ENCODE measurements at regions not wholly inside any gene's neighbourhood (a gene's known extent, or its start where the extent isn't known, plus 50 kb on each side); places are given as distances from the start of the nearest gene placed in this dataset.

DNA sequence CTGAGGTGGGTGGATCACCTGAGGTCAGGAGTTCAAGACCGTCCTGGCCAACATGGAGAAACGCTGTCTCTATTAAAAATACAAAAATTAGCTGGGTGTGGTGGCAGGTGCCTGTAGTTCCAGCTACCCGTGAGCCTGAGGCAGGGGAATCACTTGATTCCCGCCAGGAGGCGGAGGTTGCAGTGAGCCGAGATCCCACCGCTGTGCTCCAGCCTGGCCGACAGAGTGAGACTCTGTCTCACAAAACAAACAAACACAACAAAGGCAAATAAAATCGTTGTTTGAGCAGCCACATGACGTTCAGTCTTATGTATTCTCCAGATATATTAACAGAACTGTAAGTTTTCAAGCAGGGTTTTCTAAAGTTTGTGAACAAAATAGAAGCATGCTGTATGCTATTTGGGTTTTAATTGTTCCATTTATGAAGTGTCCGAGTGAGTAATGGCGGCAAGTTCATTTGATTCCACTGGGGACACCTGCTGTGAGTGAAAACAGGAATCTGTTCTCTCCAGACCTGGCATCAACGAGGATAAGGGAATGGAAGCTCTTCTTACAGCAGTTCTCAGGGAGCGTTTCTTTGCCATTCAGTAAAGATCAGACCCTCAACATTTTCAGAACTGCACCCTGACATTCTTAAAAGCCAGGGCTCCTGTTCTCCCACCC, 122.5 kb upstream of the PITRM1 start:
- Histone ChIP-seq H3K27me3 (no peaks in the 10 kb centered on the region), H3K4me3 (no peak overlapping the region), H3K27ac (no peak overlapping the region), H3K4me2 (no peak overlapping the region), H4K20me1 (no peaks in the 10 kb centered on the region), H3K9me3 (no peaks in the 10 kb centered on the region), H3K36me3 (no peaks in the 10 kb centered on the region), H3K4me1 (no peaks in the 10 kb centered on the region), H3K9ac (no peak overlapping the region)
- TF ChIP-seq Cebpa-rat (IDR thresholded peaks at IDR 0.05), result no peak

DNA sequence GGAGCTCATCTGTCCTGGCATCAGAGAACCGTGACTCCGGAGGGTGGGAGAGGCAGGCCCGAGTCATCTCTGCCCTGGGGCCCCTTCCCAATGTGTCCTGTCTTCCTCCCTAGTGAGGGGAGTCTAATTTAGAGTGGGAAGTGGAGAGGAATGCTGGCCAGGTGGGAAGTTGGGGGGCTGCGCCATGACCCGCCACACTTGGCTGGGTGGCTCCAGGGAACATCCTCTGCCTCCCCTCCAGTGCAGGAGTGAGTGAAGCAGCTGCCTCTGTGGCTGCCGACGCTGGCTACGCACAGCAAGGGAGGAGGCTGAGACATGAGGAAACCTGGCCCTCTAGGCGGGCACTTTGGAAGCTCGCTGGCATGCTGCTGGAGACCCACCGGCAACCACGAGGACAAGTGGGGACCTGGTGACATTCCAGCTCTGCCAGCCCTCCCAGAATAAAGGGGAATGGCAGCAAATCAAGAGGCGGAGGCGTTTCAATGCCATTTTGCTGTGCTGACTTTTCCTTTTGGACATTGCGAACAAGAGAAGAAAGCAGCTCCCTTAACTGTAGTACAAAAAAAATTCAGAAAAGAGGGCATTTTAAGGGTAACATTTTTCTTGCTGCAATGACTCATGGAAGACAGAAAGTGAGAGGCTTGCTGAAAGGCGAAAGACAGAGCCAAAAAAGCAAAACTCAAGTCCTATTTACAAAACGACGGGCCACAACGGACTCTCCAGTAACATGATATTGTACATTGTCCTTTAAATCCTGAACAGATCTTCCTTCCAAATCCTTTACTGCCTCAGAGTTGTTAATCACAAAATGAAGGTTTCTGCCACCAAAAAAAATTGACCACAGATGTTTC, 121.2 kb upstream of the PITRM1 start:
- H3K4me1 ChIP-seq, result no peaks in the 10 kb centered on the region
- no peaks in the 10 kb centered on the region for H4K20me1 ChIP-seq
- H3K36me3 ChIP-seq, result no peaks in the 10 kb centered on the region
- H3K9ac ChIP-seq, result no peak overlapping the region
- H3K27me3 ChIP-seq, result no peaks in the 10 kb centered on the region
- no peak overlapping the region for H3K27ac ChIP-seq
- no peak overlapping the region for H3K4me3 ChIP-seq
- H3K4me2 ChIP-seq, result no peak overlapping the region
- no peaks in the 10 kb centered on the region for H3K9me3 ChIP-seq
- no peak for TF ChIP-seq Cebpa-rat (IDR thresholded peaks at IDR 0.05)

DNA sequence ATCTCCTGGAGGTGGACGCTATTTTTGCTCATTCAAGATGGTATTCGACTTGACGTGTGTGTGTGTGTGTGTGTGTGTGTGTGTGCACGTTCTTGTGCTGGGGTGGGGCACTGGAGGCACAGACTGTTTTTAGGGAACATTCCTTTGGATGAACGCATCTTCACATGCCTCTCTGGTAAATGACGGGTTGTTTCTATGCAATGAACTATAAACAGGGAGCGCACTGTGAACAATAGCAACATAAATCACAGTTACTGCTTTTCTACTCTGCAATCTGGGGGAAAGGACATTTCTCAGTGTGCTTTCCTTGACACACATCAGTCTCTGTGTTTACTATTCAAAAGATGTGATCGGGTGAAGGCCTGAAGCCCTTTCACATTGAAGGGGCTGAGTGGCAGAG, 120.1 kb upstream of the PITRM1 start:
- Histone ChIP-seq H3K27ac (no peak overlapping the region), H3K27me3 (no peaks in the 10 kb centered on the region), H3K4me1 (no peaks in the 10 kb centered on the region), H3K36me3 (no peaks in the 10 kb centered on the region), H3K4me3 (no peak overlapping the region), H3K9ac (no peak overlapping the region), H3K4me2 (no peak overlapping the region), H3K9me3 (no peaks in the 10 kb centered on the region), H4K20me1 (no peaks in the 10 kb centered on the region)
- TF ChIP-seq Cebpa-rat (IDR thresholded peaks at IDR 0.05), result no peak

DNA sequence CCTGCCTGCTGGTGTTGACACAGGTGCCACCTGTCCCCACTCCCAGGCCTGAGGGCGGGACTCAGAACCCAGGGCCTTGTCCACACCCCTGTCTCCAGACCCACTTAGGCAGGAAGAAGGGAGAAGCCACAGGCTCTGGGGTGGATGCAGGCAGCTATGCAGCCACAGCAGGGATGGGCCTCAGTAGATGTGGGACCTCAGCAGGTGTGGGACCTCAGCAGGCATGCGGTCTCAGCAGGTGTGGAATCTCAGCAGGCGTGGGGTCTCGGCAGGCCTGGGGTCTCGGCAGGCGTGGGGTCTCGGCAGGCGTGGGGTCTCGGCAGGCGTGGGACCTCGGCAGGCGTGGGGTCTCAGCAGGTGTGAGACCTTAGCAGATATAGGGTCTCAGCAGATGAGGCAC, 118.0 kb upstream of the PITRM1 start:
- H3K9me3 ChIP-seq, result no peaks in the 10 kb centered on the region
- no peaks in the 10 kb centered on the region for H3K36me3 ChIP-seq
- H3K9ac ChIP-seq, result no peak overlapping the region
- no peaks in the 10 kb centered on the region for H4K20me1 ChIP-seq
- TF ChIP-seq Cebpa-rat (IDR thresholded peaks at IDR 0.05), result no peak
- H3K4me1 ChIP-seq, result no peaks in the 10 kb centered on the region
- no peak overlapping the region for H3K4me3 ChIP-seq
- no peaks in the 10 kb centered on the region for H3K27me3 ChIP-seq
- no peak overlapping the region for H3K27ac ChIP-seq
- H3K4me2 ChIP-seq, result no peak overlapping the region

DNA sequence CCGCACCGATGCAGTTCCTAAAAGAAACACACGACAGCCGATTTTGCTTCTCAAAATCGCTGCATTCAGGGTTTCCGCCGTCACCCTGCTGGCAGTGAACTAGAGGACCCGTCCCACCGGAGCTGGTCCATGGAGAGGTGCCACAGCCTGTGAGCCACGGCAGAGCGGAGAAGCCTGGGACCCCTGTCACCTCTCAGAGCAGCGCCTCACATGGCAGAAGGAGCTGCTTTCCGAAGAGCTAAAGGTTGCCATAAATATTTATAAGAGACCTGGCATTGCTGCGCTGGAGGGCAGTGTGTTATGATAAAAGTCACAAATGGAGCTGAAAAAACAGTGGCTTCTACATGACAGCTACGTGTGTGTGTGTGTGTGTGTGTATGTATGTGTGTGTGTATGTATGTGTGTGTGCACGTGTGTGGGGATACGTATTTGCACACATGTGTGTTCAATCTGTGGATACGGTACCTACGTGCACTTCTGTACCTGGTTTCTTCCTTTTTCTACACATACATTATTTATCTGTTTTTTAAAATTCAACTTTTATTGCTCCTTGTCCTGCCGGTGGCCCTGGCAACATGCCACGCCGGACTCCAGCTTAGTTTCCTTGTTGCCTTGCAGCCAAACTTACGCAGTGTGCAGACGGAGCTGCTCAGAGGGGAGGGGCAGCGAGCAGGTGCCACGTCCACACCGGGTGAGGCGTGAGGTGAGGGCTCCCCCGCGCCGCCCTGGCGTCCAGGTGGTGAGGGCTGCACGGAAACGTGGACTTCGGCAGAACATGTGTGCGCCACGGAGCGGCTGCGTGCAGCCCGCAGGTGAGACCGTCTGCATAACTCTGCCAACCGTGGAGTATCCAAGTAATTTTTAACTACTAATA, 115.2 kb upstream of the PITRM1 start:
- no peaks in the 10 kb centered on the region for H3K36me3 ChIP-seq
- no peaks in the 10 kb centered on the region for H3K4me1 ChIP-seq
- no peaks in the 10 kb centered on the region for H3K9me3 ChIP-seq
- H3K9ac ChIP-seq, result no peak overlapping the region
- no peak for TF ChIP-seq Cebpa-rat (IDR thresholded peaks at IDR 0.05)
- H3K27me3 ChIP-seq, result no peaks in the 10 kb centered on the region
- no peaks in the 10 kb centered on the region for H4K20me1 ChIP-seq
- no peak overlapping the region for H3K4me3 ChIP-seq
- H3K4me2 ChIP-seq, result no peak overlapping the region
- H3K27ac ChIP-seq, result no peak overlapping the region

DNA sequence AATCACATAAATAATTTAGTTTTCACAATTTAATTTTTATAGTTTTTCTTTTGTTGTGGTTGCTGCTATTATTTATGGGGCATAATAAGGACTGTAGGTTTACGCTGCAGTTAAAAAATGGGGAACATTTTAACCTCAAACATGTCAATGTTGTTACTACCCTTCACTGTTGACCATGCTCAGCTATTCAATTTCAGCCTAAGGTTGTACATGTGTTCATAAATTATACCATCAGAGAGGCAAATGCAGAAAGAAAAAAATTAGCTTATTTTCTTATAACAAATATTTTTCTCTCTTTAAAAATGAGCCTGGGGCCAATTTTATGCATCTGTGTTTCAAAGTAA, 110.1 kb upstream of the PITRM1 start:
- Histone ChIP-seq H3K27me3 (no peaks in the 10 kb centered on the region), H3K4me2 (no peak overlapping the region), H3K4me3 (no peak overlapping the region), H3K9me3 (no peaks in the 10 kb centered on the region), H3K9ac (no peak overlapping the region), H3K4me1 (peaks cover 8% of the 10 kb centered on the region), H4K20me1 (no peaks in the 10 kb centered on the region), H3K27ac (no peak overlapping the region), H3K36me3 (no peaks in the 10 kb centered on the region)
- no peak for TF ChIP-seq Cebpa-rat (IDR thresholded peaks at IDR 0.05)

DNA sequence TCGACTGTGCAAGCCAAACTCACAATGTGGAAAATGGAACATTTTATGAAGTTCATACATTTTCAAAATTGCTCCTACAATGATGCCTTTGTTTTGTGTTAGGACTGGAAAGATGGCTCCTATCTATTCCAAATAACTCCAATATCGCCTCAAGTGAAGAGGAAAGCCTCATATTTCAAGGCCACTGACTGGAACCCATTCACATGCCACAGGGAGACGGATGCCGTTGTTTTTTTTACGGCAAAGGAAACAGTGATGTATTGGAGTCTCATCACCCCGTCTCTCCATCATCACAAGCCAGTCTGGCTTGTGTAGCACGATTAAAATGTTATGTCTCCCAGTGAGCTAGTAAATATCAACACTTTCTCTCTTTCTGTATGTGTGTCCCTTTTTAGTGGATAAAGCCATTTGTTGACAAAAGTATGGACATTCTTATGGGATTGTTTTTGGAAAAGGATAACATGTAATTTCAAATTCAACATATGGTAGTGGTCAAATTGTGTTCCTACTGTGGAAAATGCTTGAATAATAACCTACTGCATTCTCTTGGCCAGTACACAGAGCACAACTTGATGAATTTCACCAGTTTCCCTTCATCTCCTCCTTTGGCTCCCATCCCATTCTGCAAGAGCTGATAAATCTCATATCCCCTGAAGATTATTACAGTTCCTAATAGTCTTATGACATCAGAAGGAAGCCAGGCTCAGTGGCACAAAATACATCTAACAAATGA, 109.5 kb upstream of the PITRM1 start:
- no peak for TF ChIP-seq Cebpa-rat (IDR thresholded peaks at IDR 0.05)
- Histone ChIP-seq H3K36me3 (no peaks in the 10 kb centered on the region), H3K9me3 (no peaks in the 10 kb centered on the region), H3K27me3 (no peaks in the 10 kb centered on the region), H3K4me2 (no peak overlapping the region), H3K9ac (no peak overlapping the region), H3K27ac (no peak overlapping the region), H3K4me1 (peaks cover 8% of the 10 kb centered on the region), H4K20me1 (no peaks in the 10 kb centered on the region), H3K4me3 (no peak overlapping the region)

DNA sequence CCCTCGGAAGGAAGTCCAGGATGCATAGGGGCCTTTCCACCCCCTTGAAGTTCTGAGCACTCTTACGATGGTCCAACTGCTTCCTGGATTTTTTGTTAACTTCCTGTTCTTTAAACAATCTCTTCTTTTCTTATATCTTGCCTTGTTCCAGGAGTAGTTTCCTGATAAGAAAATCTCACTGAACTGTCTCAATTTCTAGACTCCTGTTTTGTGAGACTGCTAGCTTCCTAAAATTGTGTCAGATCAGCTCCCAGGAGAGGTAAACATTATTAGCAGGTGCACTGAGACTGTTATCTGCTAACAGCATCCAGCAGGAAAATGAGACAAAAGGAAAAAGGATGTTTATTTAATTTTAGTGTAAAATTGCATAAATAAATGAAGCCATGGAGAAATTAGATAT, 106.2 kb upstream of the PITRM1 start:
- H4K20me1 ChIP-seq, result no peaks in the 10 kb centered on the region
- no peak overlapping the region for H3K9ac ChIP-seq
- H3K4me2 ChIP-seq, result peak overlapping the region; percentile 64; the same call in 1 of the 2 replicates
- no peak overlapping the region for H3K27ac ChIP-seq
- H3K27me3 ChIP-seq, result no peaks in the 10 kb centered on the region
- H3K4me1 ChIP-seq, result peaks cover 8% of the 10 kb centered on the region
- TF ChIP-seq Cebpa-rat (IDR thresholded peaks at IDR 0.05), result no peak
- no peaks in the 10 kb centered on the region for H3K36me3 ChIP-seq
- no peak overlapping the region for H3K4me3 ChIP-seq
- peaks cover 5% of the 10 kb centered on the region; the same call in 1 of the 2 replicates for H3K9me3 ChIP-seq

DNA sequence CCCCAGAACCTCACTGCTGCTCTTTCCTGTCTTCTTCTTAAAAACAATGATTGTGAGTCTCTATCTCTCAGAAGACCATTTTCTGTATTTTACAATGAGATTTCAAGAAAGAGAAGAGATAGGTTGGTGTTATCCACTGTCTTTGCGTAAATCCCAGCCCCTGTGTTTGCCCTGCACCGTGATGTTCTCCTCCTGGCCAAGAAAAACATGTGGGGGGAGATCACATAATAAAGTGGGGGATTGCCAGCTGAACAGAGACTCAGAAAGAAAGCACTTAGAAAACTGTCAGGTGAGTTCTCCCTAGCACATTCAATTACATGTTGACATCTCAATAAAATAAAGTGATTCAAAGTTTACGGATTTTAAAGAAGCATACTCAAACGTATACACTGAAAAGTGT, 105.0 kb upstream of the PITRM1 start:
- peaks cover 5% of the 10 kb centered on the region; the same call in 1 of the 2 replicates for H3K9me3 ChIP-seq
- no peak overlapping the region for H3K4me3 ChIP-seq
- peaks cover 8% of the 10 kb centered on the region for H3K4me1 ChIP-seq
- no peak for TF ChIP-seq Cebpa-rat (IDR thresholded peaks at IDR 0.05)
- H3K9ac ChIP-seq, result no peak overlapping the region
- H3K27me3 ChIP-seq, result no peaks in the 10 kb centered on the region
- no peak overlapping the region for H3K27ac ChIP-seq
- H3K4me2 ChIP-seq, result no peak overlapping the region
- H4K20me1 ChIP-seq, result no peaks in the 10 kb centered on the region
- H3K36me3 ChIP-seq, result no peaks in the 10 kb centered on the region
